WTC11 (cell line): ENCODE measurements at regions not wholly inside any gene's neighbourhood (a gene's known extent, or its start where the extent isn't known, plus 50 kb on each side); places are given as distances from the start of the nearest gene placed in this dataset.

ENCODE experiments used
- AFF4 ChIP-seq: sonication (generic); formaldehyde crosslinking; IDR thresholded peaks from 2 replicates; pipeline ENCODE4 v1.8.1; 2023; ENCODE audit warnings: mild to moderate bottlenecking, missing genetic modification reagents, borderline replicate concordance
- ATF2 ChIP-seq: sonication (generic); formaldehyde crosslinking; IDR thresholded peaks from 2 replicates; pipeline ENCODE4 v1.8.1; 2022; ENCODE audit warnings: low read depth, missing genetic modification reagents, borderline replicate concordance
- ATF3 ChIP-seq: sonication (generic); formaldehyde crosslinking; conservative IDR thresholded peaks from 2 replicates; pipeline ENCODE4 v1.8.1; 2022; ENCODE audit warnings: mild to moderate bottlenecking, missing genetic modification reagents
- CTCF ChIP-seq: fragments of 200-600 bp; IDR thresholded peaks from 2 replicates; pipeline ENCODE4 v1.8.0; 2022; ENCODE audit warnings: antibody characterized with exemption
- EMX1 ChIP-seq: fragments of 250-450 bp; sonication (Bioruptor Pico); IDR thresholded peaks from 2 replicates; pipeline ENCODE4 v1.8.0; 2021; ENCODE audit warnings: mild to moderate bottlenecking
- FOXJ3 ChIP-seq: sonication (generic); formaldehyde crosslinking; IDR thresholded peaks from 2 replicates; pipeline ENCODE4 v1.9.0; 2021; ENCODE audit warnings: missing genetic modification reagents, mild to moderate bottlenecking, borderline replicate concordance
- FOXK1 ChIP-seq: sonication (generic); formaldehyde crosslinking; IDR thresholded peaks from 2 replicates; pipeline ENCODE4 v1.8.0; 2022; ENCODE audit warnings: mild to moderate bottlenecking, moderate library complexity, missing genetic modification reagents
- NR3C1 ChIP-seq: sonication (generic); formaldehyde crosslinking; conservative IDR thresholded peaks from 2 replicates; pipeline ENCODE4 v1.8.1; 2023; ENCODE audit warnings: low read depth, mild to moderate bottlenecking, missing genetic modification reagents
- STAT6 ChIP-seq: sonication (generic); formaldehyde crosslinking; conservative IDR thresholded peaks from 2 replicates; pipeline ENCODE4 v1.8.1; 2023; ENCODE audit warnings: mild to moderate bottlenecking, low read depth, missing genetic modification reagents, moderate library complexity
- TEAD4 ChIP-seq: sonication (generic); formaldehyde crosslinking; IDR thresholded peaks from 2 replicates; pipeline ENCODE4 v1.8.0; 2022; ENCODE audit warnings: mild to moderate bottlenecking, missing genetic modification reagents
- ZSCAN18 ChIP-seq: fragments of 250-450 bp; sonication (Bioruptor Pico); IDR thresholded peaks from 2 replicates; pipeline ENCODE4 v2.1.2; 2022; ENCODE audit warnings: mild to moderate bottlenecking, moderate library complexity

GRCh38 chr20:55855052-55855451, 150.3 kb downstream of the CBLN4 start:
- TF ChIP-seq FOXJ3 (no peak), TEAD4 (no peak), CTCF (no peak), NR3C1 (CRISPR knock-in tag) (no peak), ATF3 (CRISPR knock-in tag) (no peak), ZSCAN18 (CRISPR knock-in tag) (no peak), EMX1 (CRISPR knock-in tag) (no peak), FOXK1 (no peak), STAT6 (no peak), ATF2 (no peak), AFF4 (CRISPR knock-in tag) (no peak)
